Transverse colon (tissue), 4 donors: ENCODE measurements at regions not wholly inside any gene's neighbourhood (a gene's known extent, or its start where the extent isn't known, plus 50 kb on each side); places are given as distances from the start of the nearest gene placed in this dataset.

Experiments used
- POLR2A ChIP-seq: fragments of 450-650 bp; IDR thresholded peaks from one replicate; pipeline ENCODE4 v1.6.1; 2016; ENCODE audit warnings: antibody characterized with exemption, mild to moderate bottlenecking, moderate library complexity
- POLR2AphosphoS5 ChIP-seq, 3 donors: sonication (generic); formaldehyde crosslinking; IDR thresholded peaks; one replicate each; pipeline ENCODE4 v1.6.1; 2016; ENCODE audit warnings: antibody characterized with exemption in 3 of 3
- TF ChIP-seq, protein P1 (sequence below), 5 experiments: fragments of 200-600 bp in 3 of 5; fragments of 450-650 bp in 2 of 5; sonication (generic) in 3 of 5; IDR thresholded peaks; 1 replicate in 2 of 5; 2 replicates in 3 of 5; pipeline ENCODE4 v1.5.1; 2016 to 2017; ENCODE audit warnings: antibody characterized with exemption in 5 of 5, inconsistent platforms in 3 of 5, mild to moderate bottlenecking in 2 of 5, moderate library complexity in 1 of 5

DNA sequence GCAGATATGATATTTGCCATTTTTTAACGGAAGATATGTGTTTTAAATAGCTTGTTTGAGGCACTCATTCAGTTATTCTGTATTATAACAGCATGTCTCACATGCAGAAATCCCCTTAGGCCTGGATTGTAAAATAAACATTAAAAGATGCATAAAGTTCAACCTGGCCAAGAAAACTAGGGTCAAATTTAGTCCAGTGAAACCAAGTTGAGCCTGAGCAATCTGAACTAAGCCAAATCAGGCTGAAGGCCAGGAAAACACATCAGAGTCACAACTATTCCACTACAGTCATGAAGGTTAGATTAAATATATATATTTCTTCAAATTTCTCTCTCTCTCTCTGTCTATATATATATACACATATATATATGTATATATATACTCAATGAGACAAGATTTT lies 504.8 kb downstream of the SLITRK1 start:
- TF ChIP-seq POLR2A = no peak
- TF ChIP-seq, protein P1, sequence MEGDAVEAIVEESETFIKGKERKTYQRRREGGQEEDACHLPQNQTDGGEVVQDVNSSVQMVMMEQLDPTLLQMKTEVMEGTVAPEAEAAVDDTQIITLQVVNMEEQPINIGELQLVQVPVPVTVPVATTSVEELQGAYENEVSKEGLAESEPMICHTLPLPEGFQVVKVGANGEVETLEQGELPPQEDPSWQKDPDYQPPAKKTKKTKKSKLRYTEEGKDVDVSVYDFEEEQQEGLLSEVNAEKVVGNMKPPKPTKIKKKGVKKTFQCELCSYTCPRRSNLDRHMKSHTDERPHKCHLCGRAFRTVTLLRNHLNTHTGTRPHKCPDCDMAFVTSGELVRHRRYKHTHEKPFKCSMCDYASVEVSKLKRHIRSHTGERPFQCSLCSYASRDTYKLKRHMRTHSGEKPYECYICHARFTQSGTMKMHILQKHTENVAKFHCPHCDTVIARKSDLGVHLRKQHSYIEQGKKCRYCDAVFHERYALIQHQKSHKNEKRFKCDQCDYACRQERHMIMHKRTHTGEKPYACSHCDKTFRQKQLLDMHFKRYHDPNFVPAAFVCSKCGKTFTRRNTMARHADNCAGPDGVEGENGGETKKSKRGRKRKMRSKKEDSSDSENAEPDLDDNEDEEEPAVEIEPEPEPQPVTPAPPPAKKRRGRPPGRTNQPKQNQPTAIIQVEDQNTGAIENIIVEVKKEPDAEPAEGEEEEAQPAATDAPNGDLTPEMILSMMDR (IDR thresholded peaks at IDR 0.05) = no peak
- no peak for TF ChIP-seq POLR2AphosphoS5 (IDR thresholded peaks at IDR 0.05)
